ENCODE measurements at regions not wholly inside any gene's neighbourhood (a gene's known extent, or its start where the extent isn't known, plus 50 kb on each side); places are given as distances from the start of the nearest gene placed in this dataset.
"Not testable (repeated sequence)": the region's sequence is repeated elsewhere in the genome, so short reads cannot be mapped to it uniquely, and the experiment has no call there.

- H3K36me3 ChIP-seq = no peaks in the 10 kb centered on the region
Observed at GRCh38 chr5:92703976-92704375, 877.0 kb downstream of the NR2F1-AS1 start.

GRCh38 chr5:92695123-92696003, 885.7 kb downstream of the NR2F1-AS1 start:
- H3K9me3 ChIP-seq = peaks cover 0 to 12% (median 0%) of the 10 kb centered on the region in 8 donors
- intact Hi-C loops (cut with DNase I; ENCODE audit: low total_unique reads) = no loop called here
- H3K36me3 ChIP-seq = no peaks in the 10 kb centered on the region
- TF ChIP-seq CTCF (IDR thresholded peaks at IDR 0.05 in 8 of 11, conservative IDR thresholded peaks at IDR 0.05 in 3 of 11) (no peak), POLR2A (IDR thresholded peaks at IDR 0.05) (no peak), POLR2AphosphoS5 (IDR thresholded peaks at IDR 0.05) (no peak)
- no peak overlapping the region for H3K27ac ChIP-seq
- no peak for DNase-seq
- WGBS, 5 donors = 54 to 68% (median 65%) methylated on average over 5 of the region's 5 CpGs
- no peaks in the 10 kb centered on the region for H3K4me1 ChIP-seq
- no peak overlapping the region for H3K4me3 ChIP-seq
- no peaks in the 10 kb centered on the region for H3K27me3 ChIP-seq (replicated peaks in 1 of 7)

More at GRCh38 chr5:92703976-92704375, 877.0 kb downstream of the NR2F1-AS1 start:
- TF ChIP-seq CTCF (IDR thresholded peaks at IDR 0.05 in 8 of 11, conservative IDR thresholded peaks at IDR 0.05 in 3 of 11) = no peak
- TF ChIP-seq POLR2AphosphoS5 (IDR thresholded peaks at IDR 0.05) = no peak
- TF ChIP-seq POLR2A (IDR thresholded peaks at IDR 0.05) = no peak
- no peaks in the 10 kb centered on the region for H3K4me1 ChIP-seq
- 68 to 78% (median 72%) methylated on average over 1 of the region's 1 CpG for WGBS, 5 donors
- no peak overlapping the region for H3K27ac ChIP-seq
- intact Hi-C loops (cut with DNase I; ENCODE audit: low total_unique reads) = no loop called here
- no peaks in the 10 kb centered on the region for H3K27me3 ChIP-seq (replicated peaks in 1 of 7)
- no peaks in the 10 kb centered on the region for H3K9me3 ChIP-seq
- no peak for DNase-seq
- H3K4me3 ChIP-seq = no peak overlapping the region

GRCh38 chr5:92694067-92694466, 887.0 kb downstream of the NR2F1-AS1 start:
- WGBS, 5 donors = 68 to 82% (median 73%) methylated on average over 2 of the region's 2 CpGs

GRCh38 chr5:92691955-92692354, 889.1 kb downstream of the NR2F1-AS1 start:
- intact Hi-C loops (cut with DNase I; ENCODE audit: low total_unique reads); H3K36me3 ChIP-seq; H3K27me3 ChIP-seq (replicated peaks in 1 of 7); H3K4me1 ChIP-seq; H3K27ac ChIP-seq; DNase-seq; H3K4me3 ChIP-seq: not testable (repeated sequence)
- peaks cover 0 to 17% (median 0%) of the 10 kb centered on the region in 8 donors for H3K9me3 ChIP-seq
- 72 to 94% (median 81%) methylated on average over 5 of the region's 5 CpGs for WGBS, 5 donors

More at GRCh38 chr5:92694067-92694466, 887.0 kb downstream of the NR2F1-AS1 start:
- H3K4me3 ChIP-seq = no peak overlapping the region
- intact Hi-C loops (cut with DNase I; ENCODE audit: low total_unique reads) = no loop called here
- TF ChIP-seq POLR2AphosphoS5 (IDR thresholded peaks at IDR 0.05) (no peak), POLR2A (IDR thresholded peaks at IDR 0.05) (no peak), CTCF (IDR thresholded peaks at IDR 0.05 in 8 of 11, conservative IDR thresholded peaks at IDR 0.05 in 3 of 11) (no peak)
- peaks cover 0 to 17% (median 0%) of the 10 kb centered on the region in 8 donors for H3K9me3 ChIP-seq
- H3K27ac ChIP-seq = no peak overlapping the region
- DNase-seq = no peak
- no peaks in the 10 kb centered on the region for H3K4me1 ChIP-seq
- no peaks in the 10 kb centered on the region for H3K27me3 ChIP-seq (replicated peaks in 1 of 7)
- no peaks in the 10 kb centered on the region for H3K36me3 ChIP-seq

All from spleen (tissue), 11 donors.